ENCODE measurements at regions not wholly inside any gene's neighbourhood (a gene's known extent, or its start where the extent isn't known, plus 50 kb on each side); places are given as distances from the start of the nearest gene placed in this dataset.

- Mint-ChIP-seq H3K4me3 (ENCODE audit: low read depth, unreplicated experiment) (no peak overlapping the region), H3K9me3 (ENCODE audit: low read depth, unreplicated experiment) (peaks cover 2% of the 10 kb centered on the region), H3K36me3 (ENCODE audit: insufficient read depth, unreplicated experiment) (no peaks in the 10 kb centered on the region), H3K27me3 (ENCODE audit: unreplicated experiment) (no peaks in the 10 kb centered on the region), H3K27ac (ENCODE audit: unreplicated experiment) (no peak overlapping the region), H3K4me1 (ENCODE audit: low read depth, unreplicated experiment) (no peaks in the 10 kb centered on the region)
- BruUV-seq (replicated peaks) = no TSS peak
- intact Hi-C loops (cut with micrococcal nuclease; ENCODE audit: unreplicated experiment) = no loop called here
- DNase-seq = no peak
- CTCF ChIA-PET = no interaction called here
- no peak for TF ChIP-seq CTCF (IDR thresholded peaks at IDR 0.05; ENCODE audit: unreplicated experiment)
Measured at GRCh38 chr6:165071906-165072305, 237.5 kb downstream of the C6orf118 start.

GRCh38 chr6:165060720-165061119 is 248.7 kb downstream of the C6orf118 start:
- BruUV-seq (replicated peaks) = no TSS peak
- no peak for DNase-seq
- CTCF ChIA-PET = no interaction called here
- H3K27ac Mint-ChIP-seq (ENCODE audit: unreplicated experiment) = no peak overlapping the region
- H3K4me3 Mint-ChIP-seq (ENCODE audit: low read depth, unreplicated experiment) = no peak overlapping the region
- H3K9me3 Mint-ChIP-seq (ENCODE audit: low read depth, unreplicated experiment) = peaks cover 5% of the 10 kb centered on the region
- H3K36me3 Mint-ChIP-seq (ENCODE audit: insufficient read depth, unreplicated experiment) = no peaks in the 10 kb centered on the region
- no peaks in the 10 kb centered on the region for H3K27me3 Mint-ChIP-seq (ENCODE audit: unreplicated experiment)
- no peak for TF ChIP-seq CTCF (IDR thresholded peaks at IDR 0.05; ENCODE audit: unreplicated experiment)
- intact Hi-C loops (cut with micrococcal nuclease; ENCODE audit: unreplicated experiment) = no loop called here
- no peaks in the 10 kb centered on the region for H3K4me1 Mint-ChIP-seq (ENCODE audit: low read depth, unreplicated experiment)

- Mint-ChIP-seq H3K27me3 (ENCODE audit: unreplicated experiment) (no peaks in the 10 kb centered on the region), H3K4me3 (ENCODE audit: low read depth, unreplicated experiment) (no peak overlapping the region), H3K4me1 (ENCODE audit: low read depth, unreplicated experiment) (no peaks in the 10 kb centered on the region), H3K9me3 (ENCODE audit: low read depth, unreplicated experiment) (peaks cover 5% of the 10 kb centered on the region), H3K27ac (ENCODE audit: unreplicated experiment) (no peak overlapping the region), H3K36me3 (ENCODE audit: insufficient read depth, unreplicated experiment) (no peaks in the 10 kb centered on the region)
- BruUV-seq (replicated peaks) = no TSS peak
- TF ChIP-seq CTCF (IDR thresholded peaks at IDR 0.05; ENCODE audit: unreplicated experiment) = no peak
- intact Hi-C loops (cut with micrococcal nuclease; ENCODE audit: unreplicated experiment) = no loop called here
- CTCF ChIA-PET = no interaction called here
- no peak for DNase-seq
Measured at GRCh38 chr6:165059032-165059431, 250.4 kb downstream of the C6orf118 start.

- no peak for DNase-seq
- Mint-ChIP-seq H3K4me3 (ENCODE audit: low read depth, unreplicated experiment) (no peak overlapping the region), H3K27ac (ENCODE audit: unreplicated experiment) (no peak overlapping the region), H3K9me3 (ENCODE audit: low read depth, unreplicated experiment) (peaks cover 5% of the 10 kb centered on the region), H3K4me1 (ENCODE audit: low read depth, unreplicated experiment) (no peaks in the 10 kb centered on the region), H3K27me3 (ENCODE audit: unreplicated experiment) (no peaks in the 10 kb centered on the region), H3K36me3 (ENCODE audit: insufficient read depth, unreplicated experiment) (no peaks in the 10 kb centered on the region)
- CTCF ChIA-PET = interaction anchor here (1.2 kb wide), 1 partner anchor 176 kb away, joined by 4 read pairs; no protein-coding TSS in a partner anchor
- TF ChIP-seq CTCF (IDR thresholded peaks at IDR 0.05; ENCODE audit: unreplicated experiment) = no peak
- intact Hi-C loops (cut with micrococcal nuclease; ENCODE audit: unreplicated experiment) = no loop called here
- BruUV-seq (replicated peaks) = no TSS peak
Measured at GRCh38 chr6:165056292-165056691, 253.1 kb downstream of the C6orf118 start.
